Liver (tissue), 8 donors: ENCODE measurements at regions not wholly inside any gene's neighbourhood (a gene's known extent, or its start where the extent isn't known, plus 50 kb on each side); places are given as distances from the start of the nearest gene placed in this dataset.

Experiments used
- DNase-seq: peaks from one replicate; pipeline ENCODE4 v3.0.0-alpha.2; 2017; ENCODE audit warnings: low spot score
- H3K27ac ChIP-seq, 2 donors: one replicate each; pipeline ENCODE4 v1.7.0; 2013; ENCODE audit warnings: inconsistent platforms in 2 of 2, low read length in 2 of 2, control low read depth in 1 of 2, low read depth in 1 of 2, mild to moderate bottlenecking in 1 of 2
- H3K27me3 ChIP-seq, 4 donors: one replicate each; pipeline versions ENCODE4 v1.6.1 to v1.7.0; 2013; ENCODE audit warnings: low read length in 3 of 4, inconsistent platforms in 1 of 4, mild to moderate bottlenecking in 1 of 4, moderate library complexity in 1 of 4; ENCODE audit not compliant: control insufficient read depth in 4 of 4, insufficient read depth in 4 of 4
- H3K36me3 ChIP-seq, 4 donors: one replicate each; pipeline versions ENCODE4 v1.6.1 to v1.7.0; 2013; ENCODE audit warnings: low read length in 3 of 4, mild to moderate bottlenecking in 3 of 4, low read depth in 1 of 4, moderate library complexity in 1 of 4; ENCODE audit not compliant: control insufficient read depth in 4 of 4, insufficient read depth in 3 of 4
- H3K4me1 ChIP-seq, 4 donors: one replicate each; pipeline versions ENCODE4 v1.6.1 to v1.7.0; 2013; ENCODE audit warnings: low read length in 3 of 4, mild to moderate bottlenecking in 3 of 4, moderate library complexity in 1 of 4; ENCODE audit not compliant: control insufficient read depth in 4 of 4, insufficient read depth in 4 of 4
- H3K4me3 ChIP-seq, 3 donors: one replicate each; pipeline versions ENCODE4 v1.6.1 to v1.7.0; 2013; ENCODE audit warnings: low read length in 3 of 3, control low read depth in 1 of 3, low read depth in 1 of 3, mild to moderate bottlenecking in 1 of 3
- H3K9ac ChIP-seq, 2 donors: one replicate each; pipeline ENCODE4 v1.7.0; 2013; ENCODE audit warnings: low read length in 2 of 2, mild to moderate bottlenecking in 2 of 2, moderate library complexity in 2 of 2, control low read depth in 1 of 2, low read depth in 1 of 2
- H3K9me3 ChIP-seq, 4 donors: one replicate each; pipeline versions ENCODE4 v1.6.1 to v1.7.0; 2013; ENCODE audit warnings: low read length in 3 of 4; ENCODE audit not compliant: control insufficient read depth in 4 of 4
- ATF3 ChIP-seq: IDR thresholded peaks from 2 replicates; pipeline ENCODE4 v1.6.1; 2016; ENCODE audit warnings: antibody characterized with exemption
- CTCF ChIP-seq: fragments of 150-350 bp; IDR thresholded peaks from 2 replicates; pipeline ENCODE4 v1.5.1; 2017; ENCODE audit warnings: improper control_type of control experiment, low read depth, low read length; ENCODE audit not compliant: missing input control
- EGR1 ChIP-seq, 2 donors: IDR thresholded peaks; 2 replicates each; pipeline ENCODE4 v1.6.1; 2016 to 2018; ENCODE audit warnings: antibody characterized with exemption in 2 of 2, low read depth in 2 of 2
- FOXA1 ChIP-seq: IDR thresholded peaks from 2 replicates; pipeline ENCODE4 v1.6.1; 2016; ENCODE audit warnings: antibody characterized with exemption
- FOXA2 ChIP-seq: IDR thresholded peaks from 2 replicates; pipeline ENCODE4 v1.6.1; 2016; ENCODE audit warnings: antibody characterized with exemption
- GABPA ChIP-seq, 2 donors: IDR thresholded peaks in 1 of 2; conservative IDR thresholded peaks in 1 of 2; 2 replicates each; pipeline ENCODE4 v1.6.1; 2016; ENCODE audit warnings: antibody characterized with exemption in 2 of 2, mild to moderate bottlenecking in 1 of 2, moderate library complexity in 1 of 2
- JUND ChIP-seq, 2 donors: IDR thresholded peaks; 2 replicates each; pipeline ENCODE4 v1.6.1; 2016; ENCODE audit warnings: antibody characterized with exemption in 2 of 2
- MAX ChIP-seq: IDR thresholded peaks from 2 replicates; pipeline ENCODE4 v1.6.1; 2016; ENCODE audit warnings: antibody characterized with exemption
- NR2F2 ChIP-seq: IDR thresholded peaks from 2 replicates; pipeline ENCODE4 v1.6.1; 2016; ENCODE audit warnings: antibody characterized with exemption
- RAD21 ChIP-seq, 2 donors: IDR thresholded peaks; 2 replicates each; pipeline ENCODE4 v1.6.1; 2016; ENCODE audit warnings: antibody characterized with exemption in 2 of 2, mild to moderate bottlenecking in 2 of 2
- REST ChIP-seq: IDR thresholded peaks from 2 replicates; pipeline ENCODE4 v1.6.1; 2016; ENCODE audit warnings: antibody characterized with exemption, mild to moderate bottlenecking
- RXRA ChIP-seq, 2 donors: IDR thresholded peaks; 2 replicates each; pipeline ENCODE4 v1.6.1; 2017 to 2018; ENCODE audit warnings: antibody characterized with exemption in 2 of 2, mild to moderate bottlenecking in 1 of 2
- SP1 ChIP-seq: IDR thresholded peaks from 2 replicates; pipeline ENCODE4 v1.6.1; 2018; ENCODE audit warnings: antibody characterized with exemption, mild to moderate bottlenecking
- YY1 ChIP-seq: IDR thresholded peaks from 2 replicates; pipeline ENCODE4 v1.6.1; 2016; ENCODE audit warnings: antibody characterized with exemption, mild to moderate bottlenecking
- ZBTB33 ChIP-seq: IDR thresholded peaks from 2 replicates; pipeline ENCODE4 v1.6.1; 2016; ENCODE audit warnings: antibody characterized with exemption
- WGBS: extraction: QIAGEN DNeasy Blood & Tissue Kit; methylation state at CpG from one replicate; pipeline ENCODE4 v1.1.7; 2013; 5-methylcytosine and 5-hydroxymethylcytosine counted together
- donor health status: healthy.
- donor health status: healthy.
- donor health status: healthy.
- donor health status: healthy.
- donor health status: healthy.

- TF ChIP-seq FOXA2: no peak
- TF ChIP-seq CTCF: no peak
- TF ChIP-seq RXRA (IDR thresholded peaks at IDR 0.05): no peak
- TF ChIP-seq SP1: no peak
- TF ChIP-seq EGR1 (IDR thresholded peaks at IDR 0.05; ENCODE audit: low read depth in 2 of 2): no peak
- TF ChIP-seq NR2F2: no peak
- TF ChIP-seq MAX: no peak
- TF ChIP-seq REST: no peak
- TF ChIP-seq GABPA (IDR thresholded peaks at IDR 0.05 in 1 of 2, conservative IDR thresholded peaks at IDR 0.05 in 1 of 2): no peak
- TF ChIP-seq JUND (IDR thresholded peaks at IDR 0.05): no peak
These were observed 275.0 kb upstream of the CDH5 start for GRCh38 chr16:66091471-66091891.

GRCh38 chr16:66088681-66089080 is 277.8 kb upstream of the CDH5 start:
- TF ChIP-seq MAX (no peak), ZBTB33 (no peak), RAD21 (IDR thresholded peaks at IDR 0.05) (no peak), RXRA (IDR thresholded peaks at IDR 0.05) (no peak), ATF3 (no peak), FOXA1 (no peak), YY1 (no peak), SP1 (no peak), REST (no peak)
- Histone ChIP-seq H3K9me3 (no peaks in the 10 kb centered on the region), H3K27me3 (no peaks in the 10 kb centered on the region), H3K36me3 (no peaks in the 10 kb centered on the region), H3K27ac (no peak overlapping the region), H3K4me3 (no peak overlapping the region), H3K4me1 (no peaks in the 10 kb centered on the region), H3K9ac (no peak overlapping the region)
- whole genome bisulfite sequencing: 75% methylated on average over 6 of the region's 6 CpGs
- DNase-seq: no peak

More at GRCh38 chr16:66091471-66091891, 275.0 kb upstream of the CDH5 start:
- no peaks in the 10 kb centered on the region for H3K9me3 ChIP-seq
- no peaks in the 10 kb centered on the region for H3K36me3 ChIP-seq
- no peaks in the 10 kb centered on the region for H3K27me3 ChIP-seq
- H3K9ac ChIP-seq: no peak overlapping the region
- no peak overlapping the region for H3K4me3 ChIP-seq
- no peak for DNase-seq
- no peaks in the 10 kb centered on the region for H3K4me1 ChIP-seq
- no peak overlapping the region for H3K27ac ChIP-seq
